Neural cell (in vitro differentiated cells): ENCODE measurements at regions not wholly inside any gene's neighbourhood (a gene's known extent, or its start where the extent isn't known, plus 50 kb on each side); places are given as distances from the start of the nearest gene placed in this dataset.

Experiments used
- H2AFZ ChIP-seq: fragments of 200-600, 300-800 bp; sonication (generic), shearing (Covaris generic); 2 replicates; pipeline ENCODE4 v1.6.0; 2014; ENCODE audit warnings: low read depth, mild to moderate bottlenecking, antibody characterized with exemption, low read length, moderate library complexity
- H3F3A ChIP-seq: fragments of 200-600 bp; shearing (Covaris generic); 2 replicates; pipeline ENCODE4 v1.6.1; 2016; ENCODE audit warnings: mild to moderate bottlenecking, moderate library complexity, mixed read lengths, antibody characterized with exemption, low read length; ENCODE audit not compliant: insufficient read depth, poor library complexity, severe bottlenecking
- H3K27ac ChIP-seq: fragments of 200-600, 300-800 bp; sonication (generic), shearing (Covaris generic); 2 replicates; pipeline ENCODE4 v1.5.1; 2014; ENCODE audit warnings: mild to moderate bottlenecking, low read length, moderate library complexity
- H3K27me3 ChIP-seq: fragments of 300-800, 200-600 bp; sonication (generic), shearing (Covaris generic); 2 replicates; pipeline ENCODE4 v1.6.0; 2014; ENCODE audit warnings: mild to moderate bottlenecking, low read depth, low read length, moderate library complexity; ENCODE audit not compliant: insufficient read depth
- H3K36me3 ChIP-seq: fragments of 300-800, 200-600 bp; sonication (generic), shearing (Covaris generic); 2 replicates; pipeline ENCODE4 v1.5.1; 2014; ENCODE audit warnings: mild to moderate bottlenecking, antibody characterized with exemption, low read length, moderate library complexity; ENCODE audit not compliant: insufficient read depth
- H3K4me2 ChIP-seq: fragments of 300-800, 200-600 bp; sonication (generic), shearing (Covaris generic); 2 replicates; pipeline ENCODE4 v1.6.0; 2014; ENCODE audit warnings: mild to moderate bottlenecking, low read length
- H3K4me3 ChIP-seq: fragments of 300-800, 200-600 bp; sonication (generic), shearing (Covaris generic); 2 replicates; pipeline ENCODE4 v1.5.1; 2014; ENCODE audit warnings: mild to moderate bottlenecking, low read length, moderate library complexity
- H3K79me2 ChIP-seq: fragments of 200-600 bp; shearing (Covaris generic); replicated peaks from 2 replicates; pipeline ENCODE4 v1.6.0; 2014; ENCODE audit warnings: mild to moderate bottlenecking, low read length, moderate library complexity; ENCODE audit not compliant: insufficient read depth
- H3K9ac ChIP-seq: fragments of 300-800, 200-600 bp; sonication (generic), shearing (Covaris generic); 2 replicates; pipeline ENCODE4 v1.6.1; 2016; ENCODE audit warnings: mild to moderate bottlenecking, low read length, mixed read lengths
- H3K9me2 ChIP-seq: fragments of 200-600 bp; shearing (Covaris generic); 2 replicates; pipeline ENCODE4 v1.6.1; 2016; ENCODE audit warnings: mild to moderate bottlenecking, low read length, mixed read lengths; ENCODE audit not compliant: insufficient read depth
- H3K9me3 ChIP-seq: fragments of 200-600, 300-800 bp; sonication (generic), shearing (Covaris generic); 2 replicates; pipeline ENCODE4 v1.6.1; 2016; ENCODE audit warnings: mild to moderate bottlenecking, mixed run types, low read length, moderate library complexity, mixed read lengths
- H4K20me1 ChIP-seq: fragments of 200-600 bp; shearing (Covaris generic); 2 replicates; pipeline ENCODE4 v1.6.1; 2016; ENCODE audit warnings: mild to moderate bottlenecking, mixed run types; ENCODE audit not compliant: insufficient read depth
- CTCF ChIP-seq: fragments of 450-650 bp; IDR thresholded peaks from 2 replicates; pipeline ENCODE4 v1.5.1; 2014; ENCODE audit warnings: antibody characterized with exemption, mild to moderate bottlenecking, moderate library complexity; ENCODE audit not compliant: poor library complexity, severe bottlenecking
- EP300 ChIP-seq: fragments of 450-650 bp; conservative IDR thresholded peaks from 2 replicates; pipeline ENCODE4 v1.6.1; 2014; ENCODE audit warnings: antibody characterized with exemption, mild to moderate bottlenecking, moderate library complexity; ENCODE audit not compliant: poor library complexity, severe bottlenecking
- EZH2 ChIP-seq: fragments of 200-600, 300-800 bp; shearing (Covaris generic), sonication (generic); IDR thresholded peaks from 2 replicates; pipeline ENCODE4 v1.6.1; 2014; ENCODE audit warnings: antibody characterized with exemption, low read length, borderline replicate concordance, mild to moderate bottlenecking; ENCODE audit not compliant: insufficient read depth, poor library complexity, severe bottlenecking
- MXI1 ChIP-seq: fragments of 450-650 bp; conservative IDR thresholded peaks from 2 replicates; pipeline ENCODE4 v1.6.1; 2014; ENCODE audit warnings: antibody characterized with exemption, mild to moderate bottlenecking; ENCODE audit not compliant: poor library complexity, severe bottlenecking
- POLR2AphosphoS5 ChIP-seq: IDR thresholded peaks from 2 replicates; pipeline ENCODE4 v1.6.1; 2012
- RAD21 ChIP-seq: fragments of 450-650 bp; conservative IDR thresholded peaks from 2 replicates; pipeline ENCODE4 v1.6.1; 2014; ENCODE audit warnings: antibody characterized with exemption, mild to moderate bottlenecking, moderate library complexity
- REST ChIP-seq: IDR thresholded peaks from 2 replicates; pipeline ENCODE4 v1.6.1; 2012; ENCODE audit warnings: borderline replicate concordance
- SMC3 ChIP-seq: fragments of 450-650 bp; conservative IDR thresholded peaks from 2 replicates; pipeline ENCODE4 v1.6.1; 2014; ENCODE audit warnings: antibody characterized with exemption, mild to moderate bottlenecking, moderate library complexity; ENCODE audit not compliant: poor library complexity
- TAF1 ChIP-seq: IDR thresholded peaks from 2 replicates; pipeline ENCODE4 v1.6.1; 2012; ENCODE audit warnings: low read depth

DNA sequence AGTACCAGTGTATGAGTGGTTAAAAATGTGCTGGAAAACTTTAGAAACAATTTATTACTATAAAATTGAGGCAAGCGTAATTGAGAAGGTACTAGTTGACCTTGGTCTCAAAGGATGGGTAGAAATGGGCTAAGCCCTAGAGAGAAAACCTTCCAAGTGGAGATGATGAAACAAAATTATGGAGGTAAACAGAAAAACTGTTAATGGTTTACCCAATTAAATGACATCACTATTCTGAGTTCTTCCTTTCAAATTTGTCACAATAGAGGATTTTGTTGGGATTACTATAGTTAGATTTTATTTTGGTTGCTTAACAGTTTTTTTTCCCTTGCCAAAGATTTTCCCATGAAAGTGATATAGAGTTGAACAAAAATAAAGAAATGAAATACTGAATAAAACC lies 1302.5 kb upstream of the TENM3 start:
- Histone ChIP-seq H3K9me2 (no peaks in the 10 kb centered on the region), H3F3A (no peaks in the 10 kb centered on the region), H4K20me1 (no peaks in the 10 kb centered on the region), H3K9me3 (no peaks in the 10 kb centered on the region), H3K27ac (no peak overlapping the region), H3K27me3 (no peaks in the 10 kb centered on the region), H3K79me2 (no peaks in the 10 kb centered on the region), H3K36me3 (no peaks in the 10 kb centered on the region), H3K9ac (no peak overlapping the region), H3K4me3 (no peak overlapping the region), H2AFZ (no peak overlapping the region), H3K4me2 (no peak overlapping the region)
- TF ChIP-seq EP300, result no peak
- TF ChIP-seq CTCF, result no peak
- no peak for TF ChIP-seq TAF1
- TF ChIP-seq SMC3, result no peak
- TF ChIP-seq MXI1, result no peak
- TF ChIP-seq RAD21, result no peak
- TF ChIP-seq POLR2AphosphoS5, result no peak
- no peak for TF ChIP-seq REST
- TF ChIP-seq EZH2, result no peak

DNA sequence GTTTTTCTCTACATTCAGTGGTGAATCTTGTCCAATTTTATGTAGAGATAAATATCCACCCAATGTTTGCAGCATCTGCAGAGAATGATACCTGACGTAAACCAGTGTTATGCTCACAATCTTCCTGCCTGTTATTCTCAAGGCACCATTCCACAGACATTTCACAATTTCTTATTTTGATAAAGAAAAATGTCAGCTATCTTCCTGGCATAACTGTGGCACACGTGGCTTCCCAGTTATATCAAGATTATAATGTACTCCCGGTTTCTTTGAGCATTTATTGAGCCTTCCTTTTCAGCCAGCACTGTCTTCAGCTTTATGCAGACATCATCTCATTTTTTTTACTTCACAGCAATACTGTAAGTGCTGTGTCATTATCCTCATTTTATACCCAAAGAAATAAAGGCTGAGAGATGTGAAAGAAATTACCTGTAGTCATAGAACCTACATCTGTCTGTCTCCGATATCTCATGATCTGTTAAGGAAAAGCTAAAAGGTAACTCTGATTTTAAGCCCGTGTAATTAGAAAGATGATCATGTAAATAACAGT lies 1300.8 kb upstream of the TENM3 start:
- Histone ChIP-seq H3K4me3 (peak overlapping the region; percentile 29), H3K9me2 (no peaks in the 10 kb centered on the region), H3K4me2 (peak overlapping the region; percentile 52), H2AFZ (peak overlapping the region; percentile 6), H3K27ac (peak overlapping the region; percentile 64), H3F3A (no peaks in the 10 kb centered on the region), H3K79me2 (no peaks in the 10 kb centered on the region), H3K9ac (peak overlapping the region; percentile 16), H3K27me3 (no peaks in the 10 kb centered on the region), H4K20me1 (no peaks in the 10 kb centered on the region), H3K36me3 (no peaks in the 10 kb centered on the region), H3K9me3 (no peaks in the 10 kb centered on the region)
- no peak for TF ChIP-seq EZH2
- no peak for TF ChIP-seq MXI1
- TF ChIP-seq RAD21, result no peak
- no peak for TF ChIP-seq TAF1
- peak; percentile 73 for TF ChIP-seq REST
- TF ChIP-seq POLR2AphosphoS5, result peak; percentile 67
- peak; percentile 64 for TF ChIP-seq EP300
